Type B pancreatic cell (in vitro differentiated cells): ENCODE measurements at regions not wholly inside any gene's neighbourhood (a gene's known extent, or its start where the extent isn't known, plus 50 kb on each side); places are given as distances from the start of the nearest gene placed in this dataset.
A peak's percentile ranks its signal among the peaks of the same experiment; 100 is the strongest.

Source experiments
- DNase-seq: peaks from one replicate; pipeline ENCODE4 v3.0.0; 2021; ENCODE audit warnings: mixed read lengths; ENCODE audit not compliant: unreplicated experiment; ENCODE audit errors: extremely low spot score
- H3K27ac Mint-ChIP-seq: 2 replicates; pipeline ENCODE4 v1.8.0; 2021; ENCODE audit warnings: mild to moderate bottlenecking, mixed read lengths
- H3K27me3 Mint-ChIP-seq: 2 replicates; pipeline ENCODE4 v1.8.0; 2021; ENCODE audit warnings: mixed read lengths
- H3K36me3 Mint-ChIP-seq: 2 replicates; pipeline ENCODE4 v1.8.0; 2021; ENCODE audit warnings: mixed read lengths
- H3K4me1 Mint-ChIP-seq: one replicate; pipeline ENCODE4 v1.8.0; 2021; ENCODE audit warnings: mixed read lengths; ENCODE audit not compliant: unreplicated experiment
- H3K4me3 Mint-ChIP-seq: 2 replicates; pipeline ENCODE4 v1.8.0; 2021; ENCODE audit warnings: mild to moderate bottlenecking, mixed read lengths
- H3K9me3 Mint-ChIP-seq: 2 replicates; pipeline ENCODE4 v1.8.0; 2021; ENCODE audit warnings: mixed read lengths
- CTCF ChIP-seq: fragments of 200-600 bp; sonication (generic); conservative IDR thresholded peaks from 2 replicates; pipeline ENCODE4 v1.5.0; 2021; ENCODE audit warnings: antibody characterized with exemption, mild to moderate bottlenecking

GRCh38 chr2:5368263-5368662 is 323.9 kb upstream of the SOX11 start:
- TF ChIP-seq CTCF = peak; percentile 40
- peaks cover 27% of the 10 kb centered on the region for H3K4me1 Mint-ChIP-seq
- no peaks in the 10 kb centered on the region for H3K27me3 Mint-ChIP-seq
- no peak for DNase-seq
- H3K27ac Mint-ChIP-seq = no peak overlapping the region
- H3K36me3 Mint-ChIP-seq = no peaks in the 10 kb centered on the region
- no peak overlapping the region for H3K4me3 Mint-ChIP-seq
- H3K9me3 Mint-ChIP-seq = peaks cover 4% of the 10 kb centered on the region

- Mint-ChIP-seq H3K36me3 (no peaks in the 10 kb centered on the region), H3K9me3 (peaks cover 4% of the 10 kb centered on the region), H3K27me3 (no peaks in the 10 kb centered on the region), H3K27ac (no peak overlapping the region), H3K4me3 (no peak overlapping the region), H3K4me1 (peaks cover 33% of the 10 kb centered on the region)
- no peak for DNase-seq
- TF ChIP-seq CTCF = no peak
Observed at GRCh38 chr2:5369510-5369909, 322.7 kb upstream of the SOX11 start.

GRCh38 chr2:5370158-5370557 is 322.0 kb upstream of the SOX11 start:
- no peak for TF ChIP-seq CTCF
- Mint-ChIP-seq H3K36me3 (no peaks in the 10 kb centered on the region), H3K27ac (no peak overlapping the region), H3K4me3 (no peak overlapping the region), H3K4me1 (peaks cover 38% of the 10 kb centered on the region), H3K9me3 (peaks cover 4% of the 10 kb centered on the region), H3K27me3 (no peaks in the 10 kb centered on the region)
- no peak for DNase-seq

GRCh38 chr2:5372141-5372540 is 320.0 kb upstream of the SOX11 start:
- no peak for TF ChIP-seq CTCF
- no peak for DNase-seq
- Mint-ChIP-seq H3K4me3 (peak overlapping the region; percentile 85), H3K36me3 (no peaks in the 10 kb centered on the region), H3K27me3 (no peaks in the 10 kb centered on the region), H3K27ac (no peak overlapping the region), H3K9me3 (no peaks in the 10 kb centered on the region), H3K4me1 (peaks cover 35% of the 10 kb centered on the region)

- Mint-ChIP-seq H3K4me3 (peak overlapping the region; percentile 85), H3K9me3 (no peaks in the 10 kb centered on the region), H3K27ac (peak overlapping the region; percentile 40), H3K4me1 (peaks cover 35% of the 10 kb centered on the region), H3K27me3 (no peaks in the 10 kb centered on the region), H3K36me3 (no peaks in the 10 kb centered on the region)
- DNase-seq = no peak
- TF ChIP-seq CTCF = no peak
Observed at GRCh38 chr2:5373200-5373599, 319.0 kb upstream of the SOX11 start.

- H3K4me3 Mint-ChIP-seq = peak overlapping the region; percentile 50
- peaks cover 26% of the 10 kb centered on the region for H3K4me1 Mint-ChIP-seq
- TF ChIP-seq CTCF = no peak
- DNase-seq = no peak
- no peaks in the 10 kb centered on the region for H3K27me3 Mint-ChIP-seq
- peaks cover 2% of the 10 kb centered on the region for H3K9me3 Mint-ChIP-seq
- no peaks in the 10 kb centered on the region for H3K36me3 Mint-ChIP-seq
- no peak overlapping the region for H3K27ac Mint-ChIP-seq
Observed at GRCh38 chr2:5374762-5375161, 317.4 kb upstream of the SOX11 start.
